ENCODE measurements at regions not wholly inside any gene's neighbourhood (a gene's known extent, or its start where the extent isn't known, plus 50 kb on each side); places are given as distances from the start of the nearest gene placed in this dataset.

GRCh38 chr12:93128332-93128707 lies 199.2 kb upstream of the EEA1 start:
- no peak for TF ChIP-seq POLR2A (IDR thresholded peaks at IDR 0.05)
- TF ChIP-seq CTCF (IDR thresholded peaks at IDR 0.05) = no peak

Data from Peyer's patch (tissue), 4 donors.